Right atrium auricular region (tissue), 2 donors: ENCODE measurements at regions not wholly inside any gene's neighbourhood (a gene's known extent, or its start where the extent isn't known, plus 50 kb on each side); places are given as distances from the start of the nearest gene placed in this dataset.

Experiments
- DNase-seq: peaks from one replicate; pipeline ENCODE4 v3.0.0-alpha.2; 2019; ENCODE audit warnings: low spot score
- H3K27ac ChIP-seq, 2 donors: fragments of 200-600 bp; sonication (generic); 1 replicate in 1 of 2; 2 replicates in 1 of 2; pipeline ENCODE4 v1.5.1; 2016 to 2019
- H3K27me3 ChIP-seq, 2 donors: fragments of 200-600 bp; sonication (generic); one replicate each; pipeline versions ENCODE4 v1.5.1 to v1.6.0; 2017 to 2019
- H3K36me3 ChIP-seq: fragments of 200-600 bp; sonication (generic); one replicate; pipeline ENCODE4 v1.5.1; 2016
- H3K4me1 ChIP-seq, 2 donors: fragments of 200-600 bp; sonication (generic); one replicate each; pipeline versions ENCODE4 v1.5.1 to v1.6.0; 2017 to 2019
- H3K4me3 ChIP-seq, 2 donors: fragments of 200-600 bp; sonication (generic); 1 replicate in 1 of 2; 2 replicates in 1 of 2; pipeline ENCODE4 v1.5.1; 2017 to 2019; ENCODE audit warnings: mild to moderate bottlenecking in 1 of 2, moderate library complexity in 1 of 2
- H3K9me3 ChIP-seq, 2 donors: fragments of 200-600 bp; sonication (generic); one replicate each; pipeline ENCODE4 v1.5.1; 2019
- TF ChIP-seq, protein P1 (sequence below), 2 donors: fragments of 200-600 bp; sonication (generic); IDR thresholded peaks; one replicate each; pipeline ENCODE4 v1.5.1; 2019; ENCODE audit warnings: antibody characterized with exemption in 2 of 2

DNA sequence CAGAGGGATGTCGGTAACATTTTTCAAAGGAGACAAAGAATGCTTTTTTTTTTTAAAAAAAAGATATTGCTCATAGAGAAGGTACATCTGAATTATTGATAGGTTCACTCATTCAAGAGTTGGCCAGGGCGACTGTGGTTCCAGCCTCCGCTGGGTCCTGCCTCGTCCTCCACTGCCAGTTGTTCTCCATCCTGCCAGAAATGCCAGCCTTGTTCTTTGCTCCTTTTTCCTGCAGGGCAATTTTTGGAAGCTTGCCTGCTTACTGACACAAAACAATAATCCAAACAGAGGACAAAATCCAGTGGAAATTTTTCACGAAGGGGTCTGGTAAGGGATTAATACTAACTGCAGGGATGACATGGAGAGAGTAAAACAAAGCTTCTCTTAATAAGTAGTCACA, 1113.0 kb downstream of the CBLN2 start:
- no peak for DNase-seq
- Histone ChIP-seq H3K27ac (no peak overlapping the region), H3K4me3 (no peak overlapping the region), H3K4me1 (no peaks in the 10 kb centered on the region), H3K9me3 (no peaks in the 10 kb centered on the region), H3K27me3 (no peaks in the 10 kb centered on the region), H3K36me3 (no peaks in the 10 kb centered on the region)
- TF ChIP-seq, protein P1, sequence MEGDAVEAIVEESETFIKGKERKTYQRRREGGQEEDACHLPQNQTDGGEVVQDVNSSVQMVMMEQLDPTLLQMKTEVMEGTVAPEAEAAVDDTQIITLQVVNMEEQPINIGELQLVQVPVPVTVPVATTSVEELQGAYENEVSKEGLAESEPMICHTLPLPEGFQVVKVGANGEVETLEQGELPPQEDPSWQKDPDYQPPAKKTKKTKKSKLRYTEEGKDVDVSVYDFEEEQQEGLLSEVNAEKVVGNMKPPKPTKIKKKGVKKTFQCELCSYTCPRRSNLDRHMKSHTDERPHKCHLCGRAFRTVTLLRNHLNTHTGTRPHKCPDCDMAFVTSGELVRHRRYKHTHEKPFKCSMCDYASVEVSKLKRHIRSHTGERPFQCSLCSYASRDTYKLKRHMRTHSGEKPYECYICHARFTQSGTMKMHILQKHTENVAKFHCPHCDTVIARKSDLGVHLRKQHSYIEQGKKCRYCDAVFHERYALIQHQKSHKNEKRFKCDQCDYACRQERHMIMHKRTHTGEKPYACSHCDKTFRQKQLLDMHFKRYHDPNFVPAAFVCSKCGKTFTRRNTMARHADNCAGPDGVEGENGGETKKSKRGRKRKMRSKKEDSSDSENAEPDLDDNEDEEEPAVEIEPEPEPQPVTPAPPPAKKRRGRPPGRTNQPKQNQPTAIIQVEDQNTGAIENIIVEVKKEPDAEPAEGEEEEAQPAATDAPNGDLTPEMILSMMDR (IDR thresholded peaks at IDR 0.05), result no peak

DNA sequence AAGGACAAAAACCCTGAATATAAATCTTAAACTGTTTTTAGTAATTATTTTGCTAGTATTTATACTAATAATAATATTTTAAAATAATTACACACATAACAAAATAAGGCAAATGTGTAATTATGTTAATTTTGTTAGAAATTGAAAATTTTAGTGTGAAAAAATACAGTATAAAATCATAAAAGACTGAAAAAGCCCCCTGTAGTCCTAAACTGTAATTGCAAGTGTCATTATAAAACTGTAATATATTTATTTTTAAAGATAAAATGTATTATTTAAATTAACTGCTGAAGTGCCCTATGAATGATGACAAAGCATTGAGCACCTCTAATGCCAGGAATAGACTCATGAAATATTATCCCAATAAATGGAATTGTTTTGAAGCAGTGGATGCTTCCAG, 1117.7 kb downstream of the CBLN2 start:
- Histone ChIP-seq H3K9me3 (no peaks in the 10 kb centered on the region), H3K27ac (no peak overlapping the region), H3K4me3 (no peak overlapping the region), H3K36me3 (no peaks in the 10 kb centered on the region), H3K27me3 (no peaks in the 10 kb centered on the region), H3K4me1 (no peaks in the 10 kb centered on the region)
- DNase-seq, result no peak
- TF ChIP-seq, protein P1 (IDR thresholded peaks at IDR 0.05), result no peak

- TF ChIP-seq, protein P1 (IDR thresholded peaks at IDR 0.05), result no peak
- Histone ChIP-seq H3K4me1 (no peaks in the 10 kb centered on the region), H3K27me3 (no peaks in the 10 kb centered on the region), H3K27ac (no peak overlapping the region), H3K4me3 (no peak overlapping the region), H3K36me3 (no peaks in the 10 kb centered on the region), H3K9me3 (no peaks in the 10 kb centered on the region)
- DNase-seq, result no peak
These were observed 1116.4 kb downstream of the SOCS6 start for GRCh38 chr18:71405169-71405809.

- no peak for DNase-seq
- Histone ChIP-seq H3K4me3 (no peak overlapping the region), H3K4me1 (no peaks in the 10 kb centered on the region), H3K36me3 (no peaks in the 10 kb centered on the region), H3K9me3 (no peaks in the 10 kb centered on the region), H3K27me3 (no peaks in the 10 kb centered on the region), H3K27ac (no peak overlapping the region)
- TF ChIP-seq, protein P1 (IDR thresholded peaks at IDR 0.05), result no peak
These were observed 1114.7 kb downstream of the SOCS6 start for GRCh38 chr18:71403501-71403900.

- Histone ChIP-seq H3K4me1 (no peaks in the 10 kb centered on the region), H3K27ac (no peak overlapping the region), H3K36me3 (no peaks in the 10 kb centered on the region), H3K9me3 (no peaks in the 10 kb centered on the region), H3K27me3 (no peaks in the 10 kb centered on the region), H3K4me3 (no peak overlapping the region)
- TF ChIP-seq, protein P1 (IDR thresholded peaks at IDR 0.05), result no peak
- no peak for DNase-seq
These were observed 1109.7 kb downstream of the SOCS6 start for GRCh38 chr18:71398531-71398930.

DNA sequence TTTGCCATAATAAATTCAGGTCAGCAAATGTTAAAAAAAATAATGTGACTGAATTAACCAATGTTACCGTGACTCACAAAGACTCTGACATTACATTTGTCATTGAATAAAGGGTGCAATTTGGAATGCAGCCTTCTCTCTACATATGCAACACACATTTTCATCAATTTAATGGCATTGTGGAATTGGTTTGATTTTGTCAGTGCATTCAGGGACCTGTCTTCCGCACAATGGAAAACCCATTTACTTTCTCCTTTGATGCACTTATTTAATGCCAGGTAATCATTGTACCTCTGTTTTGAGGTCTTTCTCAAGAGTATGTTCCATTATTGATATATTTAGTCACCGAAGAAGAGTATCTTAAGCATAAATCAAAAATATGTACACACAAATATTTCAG, 1099.3 kb downstream of the SOCS6 start:
- Histone ChIP-seq H3K4me1 (no peaks in the 10 kb centered on the region), H3K27me3 (no peaks in the 10 kb centered on the region), H3K27ac (no peak overlapping the region), H3K4me3 (no peak overlapping the region), H3K36me3 (no peaks in the 10 kb centered on the region), H3K9me3 (no peaks in the 10 kb centered on the region)
- TF ChIP-seq, protein P1 (IDR thresholded peaks at IDR 0.05), result no peak
- no peak for DNase-seq
